Nephron (organoid): ENCODE measurements at regions not wholly inside any gene's neighbourhood (a gene's known extent, or its start where the extent isn't known, plus 50 kb on each side); places are given as distances from the start of the nearest gene placed in this dataset.

Source experiments
- H3K27ac Mint-ChIP-seq, 3 experiments: 2 replicates each; pipeline ENCODE4 v1.8.0; 2020; ENCODE audit warnings: mixed read lengths in 3 of 3, mild to moderate bottlenecking in 2 of 3, moderate library complexity in 1 of 3
- H3K27me3 Mint-ChIP-seq: 2 replicates; pipeline ENCODE4 v1.8.0; 2021; ENCODE audit warnings: low read depth, mild to moderate bottlenecking, moderate library complexity, mixed read lengths
- H3K36me3 Mint-ChIP-seq: 2 replicates; pipeline ENCODE4 v1.8.0; 2020; ENCODE audit warnings: low read depth, mixed read lengths
- H3K4me1 Mint-ChIP-seq: 2 replicates; pipeline ENCODE4 v1.8.0; 2020; ENCODE audit warnings: mixed read lengths
- H3K4me3 Mint-ChIP-seq, 3 experiments: 2 replicates each; pipeline ENCODE4 v1.8.0; 2020; ENCODE audit warnings: mild to moderate bottlenecking in 3 of 3, mixed read lengths in 3 of 3, moderate library complexity in 2 of 3
- H3K9me3 Mint-ChIP-seq: 2 replicates; pipeline ENCODE4 v1.8.0; 2020; ENCODE audit warnings: mixed read lengths
- TF ChIP-seq, protein P1 (sequence below), 3 experiments: fragments of 200-600 bp; sonication (generic); IDR thresholded peaks; one replicate each; pipeline ENCODE4 v1.5.0; 2021; ENCODE audit warnings: antibody characterized with exemption in 3 of 3; ENCODE audit not compliant: unreplicated experiment in 3 of 3

DNA sequence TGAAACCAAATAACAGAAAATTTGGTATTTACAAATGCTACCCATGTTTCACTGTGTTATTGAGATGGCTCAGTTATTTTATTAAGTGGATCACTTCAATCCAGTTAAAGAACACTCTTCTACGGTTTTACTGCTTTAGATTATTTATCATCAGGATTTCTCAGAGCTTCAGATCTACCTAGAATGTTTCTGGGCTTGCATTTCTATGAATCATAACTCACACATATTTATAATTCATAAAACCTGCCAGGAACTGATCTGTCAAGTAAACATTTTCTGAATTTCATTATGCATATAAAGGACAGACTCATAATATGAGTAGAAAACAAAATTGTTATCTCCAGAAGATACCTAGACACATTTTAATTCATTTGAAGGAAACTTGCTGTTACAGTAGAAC lies 1172.3 kb upstream of the LRRTM3 start:
- no peaks in the 10 kb centered on the region for H3K36me3 Mint-ChIP-seq
- H3K4me1 Mint-ChIP-seq, result no peaks in the 10 kb centered on the region
- no peaks in the 10 kb centered on the region for H3K9me3 Mint-ChIP-seq
- no peak overlapping the region for H3K27ac Mint-ChIP-seq
- no peak overlapping the region for H3K4me3 Mint-ChIP-seq
- TF ChIP-seq, protein P1, sequence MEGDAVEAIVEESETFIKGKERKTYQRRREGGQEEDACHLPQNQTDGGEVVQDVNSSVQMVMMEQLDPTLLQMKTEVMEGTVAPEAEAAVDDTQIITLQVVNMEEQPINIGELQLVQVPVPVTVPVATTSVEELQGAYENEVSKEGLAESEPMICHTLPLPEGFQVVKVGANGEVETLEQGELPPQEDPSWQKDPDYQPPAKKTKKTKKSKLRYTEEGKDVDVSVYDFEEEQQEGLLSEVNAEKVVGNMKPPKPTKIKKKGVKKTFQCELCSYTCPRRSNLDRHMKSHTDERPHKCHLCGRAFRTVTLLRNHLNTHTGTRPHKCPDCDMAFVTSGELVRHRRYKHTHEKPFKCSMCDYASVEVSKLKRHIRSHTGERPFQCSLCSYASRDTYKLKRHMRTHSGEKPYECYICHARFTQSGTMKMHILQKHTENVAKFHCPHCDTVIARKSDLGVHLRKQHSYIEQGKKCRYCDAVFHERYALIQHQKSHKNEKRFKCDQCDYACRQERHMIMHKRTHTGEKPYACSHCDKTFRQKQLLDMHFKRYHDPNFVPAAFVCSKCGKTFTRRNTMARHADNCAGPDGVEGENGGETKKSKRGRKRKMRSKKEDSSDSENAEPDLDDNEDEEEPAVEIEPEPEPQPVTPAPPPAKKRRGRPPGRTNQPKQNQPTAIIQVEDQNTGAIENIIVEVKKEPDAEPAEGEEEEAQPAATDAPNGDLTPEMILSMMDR (IDR thresholded peaks at IDR 0.05; ENCODE audit: unreplicated experiment in 3 of 3), result no peak
- H3K27me3 Mint-ChIP-seq, result no peaks in the 10 kb centered on the region

DNA sequence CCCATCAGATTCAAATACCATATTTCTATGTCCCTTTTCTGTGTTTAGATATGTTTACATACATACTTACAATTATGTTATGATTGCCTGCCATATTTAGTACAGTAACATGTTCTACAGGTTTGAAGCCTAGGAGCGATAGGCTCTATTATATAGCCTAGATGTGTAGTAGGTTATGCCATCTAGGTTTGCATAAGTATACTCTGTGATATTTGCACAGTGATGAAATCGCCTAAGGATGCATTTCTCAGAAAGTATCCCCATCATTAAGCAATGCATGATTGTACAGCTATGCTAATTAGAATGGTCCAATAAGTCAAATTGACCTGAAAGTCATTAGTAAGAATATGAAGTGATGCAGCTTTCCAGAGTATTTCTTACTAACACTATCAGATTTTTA lies 1171.7 kb upstream of the LRRTM3 start:
- no peak overlapping the region for H3K4me3 Mint-ChIP-seq
- no peaks in the 10 kb centered on the region for H3K27me3 Mint-ChIP-seq
- no peak overlapping the region for H3K27ac Mint-ChIP-seq
- no peaks in the 10 kb centered on the region for H3K9me3 Mint-ChIP-seq
- H3K36me3 Mint-ChIP-seq, result no peaks in the 10 kb centered on the region
- TF ChIP-seq, protein P1 (IDR thresholded peaks at IDR 0.05; ENCODE audit: unreplicated experiment in 3 of 3), result no peak
- H3K4me1 Mint-ChIP-seq, result no peaks in the 10 kb centered on the region

DNA sequence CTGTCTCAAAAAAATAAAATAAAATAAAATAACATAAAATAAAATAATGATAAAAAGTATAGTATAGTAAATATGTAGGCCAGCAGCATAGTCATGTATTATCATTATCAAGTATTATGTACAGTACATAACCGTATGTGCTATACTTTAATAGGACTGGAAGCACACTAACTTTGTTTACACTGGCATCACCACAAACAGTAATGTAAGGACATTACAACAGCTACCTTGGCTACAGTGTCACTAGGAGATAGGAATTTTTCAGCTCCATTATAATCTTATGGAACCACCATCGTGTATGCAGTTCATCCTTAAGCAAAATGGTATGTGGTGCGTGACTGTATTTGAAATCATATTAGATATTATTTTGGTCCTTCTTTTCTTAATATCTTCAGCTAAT lies 1163.5 kb upstream of the LRRTM3 start:
- no peaks in the 10 kb centered on the region for H3K27me3 Mint-ChIP-seq
- TF ChIP-seq, protein P1 (IDR thresholded peaks at IDR 0.05; ENCODE audit: unreplicated experiment in 3 of 3), result no peak
- H3K9me3 Mint-ChIP-seq, result no peaks in the 10 kb centered on the region
- H3K4me3 Mint-ChIP-seq, result no peak overlapping the region
- H3K27ac Mint-ChIP-seq, result no peak overlapping the region
- no peaks in the 10 kb centered on the region for H3K4me1 Mint-ChIP-seq
- H3K36me3 Mint-ChIP-seq, result no peaks in the 10 kb centered on the region

DNA sequence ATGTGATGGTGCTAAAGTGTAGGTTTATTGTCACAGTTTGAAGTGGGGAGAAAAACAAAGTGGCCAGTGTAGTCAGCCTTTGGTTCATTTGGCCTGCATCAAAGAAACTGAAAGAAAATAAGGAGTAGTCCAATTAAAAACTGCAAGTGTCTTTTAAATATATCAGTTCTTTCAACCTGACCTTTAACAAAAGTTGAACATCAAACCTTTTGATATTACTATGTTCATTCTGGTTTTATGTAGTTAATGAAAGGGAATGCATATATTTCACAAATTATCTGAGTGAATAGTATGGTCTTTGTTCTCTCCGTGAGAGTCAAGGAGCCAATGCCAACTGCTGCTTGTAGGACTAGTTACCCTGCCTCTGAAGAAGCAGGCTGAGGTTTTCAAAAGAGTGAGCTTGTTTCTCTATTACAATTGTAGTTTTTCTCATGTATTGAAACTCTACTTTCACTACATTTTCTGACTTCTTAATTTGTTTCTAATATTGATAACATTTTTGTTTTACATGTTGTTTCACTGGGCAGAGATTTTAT lies 1160.8 kb upstream of the LRRTM3 start:
- H3K27ac Mint-ChIP-seq, result no peak overlapping the region
- H3K36me3 Mint-ChIP-seq, result no peaks in the 10 kb centered on the region
- no peaks in the 10 kb centered on the region for H3K27me3 Mint-ChIP-seq
- H3K9me3 Mint-ChIP-seq, result no peaks in the 10 kb centered on the region
- TF ChIP-seq, protein P1 (IDR thresholded peaks at IDR 0.05; ENCODE audit: unreplicated experiment in 3 of 3), result no peak
- H3K4me3 Mint-ChIP-seq, result no peak overlapping the region
- H3K4me1 Mint-ChIP-seq, result no peaks in the 10 kb centered on the region

DNA sequence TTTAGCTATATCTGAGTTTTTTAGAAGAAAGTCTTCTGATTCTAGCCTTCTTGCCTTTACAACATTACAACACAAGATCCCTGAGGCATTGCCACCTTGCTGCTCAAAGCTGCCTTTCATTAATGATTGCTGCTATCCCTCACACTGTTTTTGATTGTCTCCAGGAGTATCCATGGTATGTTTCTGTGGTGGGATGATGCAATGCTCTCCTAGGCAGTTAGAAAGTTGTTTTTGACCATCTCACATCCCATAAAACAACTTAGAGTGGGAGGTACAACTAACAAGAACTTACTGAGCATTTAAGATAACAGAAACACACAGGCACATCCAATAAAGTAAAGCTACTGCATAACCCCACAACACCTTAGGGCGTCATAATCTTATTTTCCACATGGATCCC lies 1156.0 kb upstream of the LRRTM3 start:
- Mint-ChIP-seq H3K27ac (peak overlapping the region in 2 of 3 experiments; percentile 34 to 64), H3K9me3 (no peaks in the 10 kb centered on the region), H3K36me3 (no peaks in the 10 kb centered on the region), H3K4me3 (no peak overlapping the region), H3K27me3 (no peaks in the 10 kb centered on the region), H3K4me1 (no peaks in the 10 kb centered on the region)
- TF ChIP-seq, protein P1 (IDR thresholded peaks at IDR 0.05; ENCODE audit: unreplicated experiment in 3 of 3), result no peak

DNA sequence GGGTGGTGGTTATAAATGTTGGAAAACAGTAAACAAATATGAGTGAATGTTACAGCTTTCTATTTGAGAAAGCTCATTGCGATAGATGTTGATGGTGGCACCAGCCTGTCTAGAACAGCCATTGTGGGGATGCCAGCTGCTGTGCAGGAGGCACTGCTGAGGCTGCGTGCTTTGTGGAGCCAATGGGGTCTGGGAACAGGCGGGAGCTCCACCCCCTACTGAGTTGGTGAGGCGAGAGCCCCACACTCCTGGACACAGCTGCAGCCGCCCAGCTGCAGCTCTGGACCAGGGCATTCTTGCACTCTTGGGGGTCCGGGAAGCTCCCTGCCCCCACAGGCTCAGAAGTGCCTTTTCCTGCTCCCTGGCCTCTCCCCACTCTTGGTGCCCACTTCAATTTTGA lies 1147.1 kb upstream of the LRRTM3 start:
- Mint-ChIP-seq H3K27me3 (no peaks in the 10 kb centered on the region), H3K9me3 (no peaks in the 10 kb centered on the region), H3K36me3 (no peaks in the 10 kb centered on the region), H3K4me1 (no peaks in the 10 kb centered on the region), H3K27ac (no peak overlapping the region), H3K4me3 (no peak overlapping the region)
- TF ChIP-seq, protein P1 (IDR thresholded peaks at IDR 0.05; ENCODE audit: unreplicated experiment in 3 of 3), result no peak
